HK-2 (cell line): ENCODE measurements at regions not wholly inside any gene's neighbourhood (a gene's known extent, or its start where the extent isn't known, plus 50 kb on each side); places are given as distances from the start of the nearest gene placed in this dataset.
"Not testable (repeated sequence)": the region's sequence is repeated elsewhere in the genome, so short reads cannot be mapped to it uniquely, and the experiment has no call there.

ENCODE experiments used
- DNase-seq: peaks from one replicate; pipeline ENCODE4 v3.0.0-alpha.2; 2018; ENCODE audit not compliant: unreplicated experiment

GRCh38 chr1:70751676-70752287, 295.8 kb downstream of the PTGER3 start:
- DNase-seq = not testable (repeated sequence)

GRCh38 chr1:70754701-70755100, 292.9 kb downstream of the PTGER3 start:
- DNase-seq = no peak

- no peak for DNase-seq
Measured at GRCh38 chr1:70760154-70760553, 287.5 kb downstream of the PTGER3 start.

GRCh38 chr1:70762386-70762785, 285.2 kb downstream of the PTGER3 start:
- DNase-seq = no peak

GRCh38 chr1:70764747-70765146, 282.9 kb downstream of the PTGER3 start:
- DNase-seq = no peak

- DNase-seq = no peak
Measured at GRCh38 chr1:70767377-70767776, 280.2 kb downstream of the PTGER3 start.

- no peak for DNase-seq
Measured at GRCh38 chr1:70768216-70768615, 279.4 kb downstream of the PTGER3 start.

GRCh38 chr1:70778056-70778762, 269.4 kb downstream of the PTGER3 start:
- no peak for DNase-seq

GRCh38 chr1:70778934-70779333, 268.7 kb downstream of the PTGER3 start:
- no peak for DNase-seq

GRCh38 chr1:70779571-70779970, 268.0 kb downstream of the PTGER3 start:
- DNase-seq = no peak

GRCh38 chr1:70785287-70785686, 262.3 kb downstream of the PTGER3 start:
- DNase-seq = no peak

- no peak for DNase-seq
Measured at GRCh38 chr1:70790232-70790923, 257.2 kb downstream of the PTGER3 start.

GRCh38 chr1:70795064-70795463, 252.6 kb downstream of the PTGER3 start:
- not testable (repeated sequence) for DNase-seq

GRCh38 chr1:70796298-70796697, 251.3 kb downstream of the PTGER3 start:
- DNase-seq = not testable (repeated sequence)

- not testable (repeated sequence) for DNase-seq
Measured at GRCh38 chr1:70802625-70803024, 245.0 kb downstream of the PTGER3 start.

- DNase-seq = no peak
Measured at GRCh38 chr1:70805641-70806040, 242.0 kb downstream of the PTGER3 start.

- DNase-seq = no peak
Measured at GRCh38 chr1:70807088-70807664, 240.4 kb downstream of the PTGER3 start.

- no peak for DNase-seq
Measured at GRCh38 chr1:70809069-70809468, 238.5 kb downstream of the PTGER3 start.

GRCh38 chr1:70811815-70812214, 235.8 kb downstream of the PTGER3 start:
- DNase-seq = no peak

- no peak for DNase-seq
Measured at GRCh38 chr1:70812442-70813109, 235.0 kb downstream of the PTGER3 start.

GRCh38 chr1:70818401-70818800, 229.2 kb downstream of the PTGER3 start:
- no peak for DNase-seq

- DNase-seq = no peak
Measured at GRCh38 chr1:70819231-70819630, 228.4 kb downstream of the PTGER3 start.
